SK-N-SH treated with all-trans-retinoic acid at 6 μM for 48 hours (cell line): ENCODE measurements at regions not wholly inside any gene's neighbourhood (a gene's known extent, or its start where the extent isn't known, plus 50 kb on each side); places are given as distances from the start of the nearest gene placed in this dataset.

Source experiments
- ATAC-seq: fragments of 200-7000 bp; cut with Tn5 transposase; 3 replicates; pipeline ENCODE4 v1.9.1; 2020; ENCODE audit warnings: mild to moderate bottlenecking, moderate library complexity
- ARNTL ChIP-seq: fragments of 450-650 bp; formaldehyde crosslinking; IDR thresholded peaks from 2 replicates; pipeline ENCODE4 v1.5.0; 2020; ENCODE audit warnings: low read depth, mild to moderate bottlenecking, moderate library complexity, borderline replicate concordance
- BACH2 ChIP-seq: fragments of 250-450 bp; sonication (Bioruptor Pico); IDR thresholded peaks from 2 replicates; pipeline ENCODE4 v1.9.0; 2021; ENCODE audit warnings: mild to moderate bottlenecking, borderline replicate concordance
- CSDC2 ChIP-seq: fragments of 250-450 bp; sonication (Bioruptor Pico); IDR thresholded peaks from 2 replicates; pipeline ENCODE4 v1.5.0; 2020; ENCODE audit warnings: mild to moderate bottlenecking, moderate library complexity
- GLIS3 ChIP-seq: fragments of 250-450 bp; sonication (Bioruptor Pico); IDR thresholded peaks from 2 replicates; pipeline ENCODE4 v1.5.0; 2020; ENCODE audit warnings: mild to moderate bottlenecking, moderate library complexity
- ISL1 ChIP-seq: fragments of 250-450 bp; sonication (Bioruptor Pico); IDR thresholded peaks from 2 replicates; pipeline ENCODE4 v2.1.2; 2022; ENCODE audit warnings: mild to moderate bottlenecking, moderate library complexity
- OSR1 ChIP-seq: fragments of 250-450 bp; sonication (Bioruptor Pico); IDR thresholded peaks from 2 replicates; pipeline ENCODE4 v1.8.0; 2022; ENCODE audit warnings: moderate library complexity, mild to moderate bottlenecking, inconsistent platforms
- PPARA ChIP-seq: fragments of 250-450 bp; sonication (Bioruptor Pico); IDR thresholded peaks from 2 replicates; pipeline ENCODE4 v1.5.0; 2020; ENCODE audit warnings: mild to moderate bottlenecking, borderline replicate concordance
- RARB ChIP-seq: fragments of 250-450 bp; sonication (Bioruptor Pico); IDR thresholded peaks from 2 replicates; pipeline ENCODE4 v1.8.0; 2021; ENCODE audit warnings: mild to moderate bottlenecking, moderate library complexity
- SNAI2 ChIP-seq: fragments of 250-450 bp; sonication (Bioruptor Pico); IDR thresholded peaks from 2 replicates; pipeline ENCODE4 v1.5.0; 2020; ENCODE audit warnings: mild to moderate bottlenecking, moderate library complexity
- TCF4 ChIP-seq: fragments of 250-450 bp; sonication (Bioruptor Pico); IDR thresholded peaks from 2 replicates; pipeline ENCODE4 v1.8.0; 2021; ENCODE audit warnings: mild to moderate bottlenecking, moderate library complexity, borderline replicate concordance
- TOX ChIP-seq: fragments of 250-450 bp; sonication (Bioruptor Pico); IDR thresholded peaks from 2 replicates; pipeline ENCODE4 v1.8.0; 2021; ENCODE audit warnings: mild to moderate bottlenecking, moderate library complexity, borderline replicate concordance
- ZC3H10 ChIP-seq: fragments of 250-450 bp; sonication (Bioruptor Pico); IDR thresholded peaks from 2 replicates; pipeline ENCODE4 v1.5.1; 2021; ENCODE audit warnings: mild to moderate bottlenecking, moderate library complexity
- ZFP30 ChIP-seq: fragments of 450-650 bp; formaldehyde crosslinking; IDR thresholded peaks from 2 replicates; pipeline ENCODE4 v1.5.0; 2022; ENCODE audit warnings: mild to moderate bottlenecking, moderate library complexity
- ZNF565 ChIP-seq: fragments of 450-650 bp; formaldehyde crosslinking; conservative IDR thresholded peaks from 2 replicates; pipeline ENCODE4 v1.5.0; 2020; ENCODE audit warnings: low read depth, mild to moderate bottlenecking, moderate library complexity
- ZNF70 ChIP-seq: fragments of 450-650 bp; formaldehyde crosslinking; IDR thresholded peaks from 2 replicates; pipeline ENCODE4 v1.5.0; 2020; ENCODE audit warnings: mild to moderate bottlenecking, moderate library complexity
- ZNF8 ChIP-seq: fragments of 450-650 bp; formaldehyde crosslinking; IDR thresholded peaks from 2 replicates; pipeline ENCODE4 v1.5.0; 2020; ENCODE audit warnings: mild to moderate bottlenecking, moderate library complexity
- TF ChIP-seq, protein P1 (sequence below): fragments of 250-450 bp; sonication (Bioruptor Pico); IDR thresholded peaks from 2 replicates; pipeline ENCODE4 v1.5.1; 2020; ENCODE audit warnings: low read depth, mild to moderate bottlenecking, moderate library complexity
- TF ChIP-seq, protein P2 (sequence below): fragments of 250-450 bp; sonication (Bioruptor Pico); IDR thresholded peaks from 2 replicates; pipeline ENCODE4 v1.5.0; 2020; ENCODE audit warnings: mild to moderate bottlenecking, moderate library complexity
- TF ChIP-seq, protein P3 (sequence below): fragments of 250-450 bp; sonication (Bioruptor Pico); IDR thresholded peaks from 2 replicates; pipeline ENCODE4 v1.8.0; 2020; ENCODE audit warnings: mild to moderate bottlenecking, moderate library complexity, borderline replicate concordance
- TF ChIP-seq, protein P4 (sequence below): fragments of 250-450 bp; sonication (Bioruptor Pico); IDR thresholded peaks from 2 replicates; pipeline ENCODE4 v1.5.1; 2021; ENCODE audit warnings: mild to moderate bottlenecking, moderate library complexity
- TF ChIP-seq, protein P5 (sequence below): fragments of 250-450 bp; sonication (Bioruptor Pico); IDR thresholded peaks from 2 replicates; pipeline ENCODE4 v1.8.0; 2021; ENCODE audit warnings: low read depth, mild to moderate bottlenecking, moderate library complexity, borderline replicate concordance

DNA sequence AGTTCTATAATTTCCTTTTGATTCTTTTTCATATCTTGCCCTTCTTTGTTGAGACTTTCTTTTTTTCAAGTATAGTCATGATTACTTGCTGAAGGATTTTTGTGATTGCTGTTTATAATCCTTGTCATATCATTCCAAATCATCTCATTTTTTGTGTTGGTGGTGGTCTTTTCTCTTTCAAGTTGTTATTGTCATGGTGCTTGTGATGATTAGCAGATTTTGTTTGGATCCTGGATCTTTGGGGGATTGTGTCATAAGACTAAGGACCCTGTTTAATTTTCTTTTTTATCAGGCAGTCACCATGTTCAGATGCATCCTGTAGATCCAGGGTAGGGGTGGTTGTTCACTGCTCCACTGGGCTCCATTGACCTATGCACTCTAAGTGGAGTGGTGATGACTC is 254.4 kb upstream of the FOXF1 start:
- TF ChIP-seq ISL1 (no peak), ZNF70 (CRISPR knock-in tag) (no peak), ZNF565 (no peak), BACH2 (CRISPR knock-in tag) (no peak)
- TF ChIP-seq, protein P1, sequence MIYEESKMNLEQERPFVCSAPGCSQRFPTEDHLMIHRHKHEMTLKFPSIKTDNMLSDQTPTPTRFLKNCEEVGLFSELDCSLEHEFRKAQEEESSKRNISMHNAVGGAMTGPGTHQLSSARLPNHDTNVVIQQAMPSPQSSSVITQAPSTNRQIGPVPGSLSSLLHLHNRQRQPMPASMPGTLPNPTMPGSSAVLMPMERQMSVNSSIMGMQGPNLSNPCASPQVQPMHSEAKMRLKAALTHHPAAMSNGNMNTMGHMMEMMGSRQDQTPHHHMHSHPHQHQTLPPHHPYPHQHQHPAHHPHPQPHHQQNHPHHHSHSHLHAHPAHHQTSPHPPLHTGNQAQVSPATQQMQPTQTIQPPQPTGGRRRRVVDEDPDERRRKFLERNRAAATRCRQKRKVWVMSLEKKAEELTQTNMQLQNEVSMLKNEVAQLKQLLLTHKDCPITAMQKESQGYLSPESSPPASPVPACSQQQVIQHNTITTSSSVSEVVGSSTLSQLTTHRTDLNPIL (CRISPR knock-in tag), result no peak
- TF ChIP-seq, protein P2, sequence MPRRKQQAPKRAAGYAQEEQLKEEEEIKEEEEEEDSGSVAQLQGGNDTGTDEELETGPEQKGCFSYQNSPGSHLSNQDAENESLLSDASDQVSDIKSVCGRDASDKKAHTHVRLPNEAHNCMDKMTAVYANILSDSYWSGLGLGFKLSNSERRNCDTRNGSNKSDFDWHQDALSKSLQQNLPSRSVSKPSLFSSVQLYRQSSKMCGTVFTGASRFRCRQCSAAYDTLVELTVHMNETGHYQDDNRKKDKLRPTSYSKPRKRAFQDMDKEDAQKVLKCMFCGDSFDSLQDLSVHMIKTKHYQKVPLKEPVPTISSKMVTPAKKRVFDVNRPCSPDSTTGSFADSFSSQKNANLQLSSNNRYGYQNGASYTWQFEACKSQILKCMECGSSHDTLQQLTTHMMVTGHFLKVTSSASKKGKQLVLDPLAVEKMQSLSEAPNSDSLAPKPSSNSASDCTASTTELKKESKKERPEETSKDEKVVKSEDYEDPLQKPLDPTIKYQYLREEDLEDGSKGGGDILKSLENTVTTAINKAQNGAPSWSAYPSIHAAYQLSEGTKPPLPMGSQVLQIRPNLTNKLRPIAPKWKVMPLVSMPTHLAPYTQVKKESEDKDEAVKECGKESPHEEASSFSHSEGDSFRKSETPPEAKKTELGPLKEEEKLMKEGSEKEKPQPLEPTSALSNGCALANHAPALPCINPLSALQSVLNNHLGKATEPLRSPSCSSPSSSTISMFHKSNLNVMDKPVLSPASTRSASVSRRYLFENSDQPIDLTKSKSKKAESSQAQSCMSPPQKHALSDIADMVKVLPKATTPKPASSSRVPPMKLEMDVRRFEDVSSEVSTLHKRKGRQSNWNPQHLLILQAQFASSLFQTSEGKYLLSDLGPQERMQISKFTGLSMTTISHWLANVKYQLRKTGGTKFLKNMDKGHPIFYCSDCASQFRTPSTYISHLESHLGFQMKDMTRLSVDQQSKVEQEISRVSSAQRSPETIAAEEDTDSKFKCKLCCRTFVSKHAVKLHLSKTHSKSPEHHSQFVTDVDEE (CRISPR knock-in tag), result no peak
- no peak for ATAC-seq

DNA sequence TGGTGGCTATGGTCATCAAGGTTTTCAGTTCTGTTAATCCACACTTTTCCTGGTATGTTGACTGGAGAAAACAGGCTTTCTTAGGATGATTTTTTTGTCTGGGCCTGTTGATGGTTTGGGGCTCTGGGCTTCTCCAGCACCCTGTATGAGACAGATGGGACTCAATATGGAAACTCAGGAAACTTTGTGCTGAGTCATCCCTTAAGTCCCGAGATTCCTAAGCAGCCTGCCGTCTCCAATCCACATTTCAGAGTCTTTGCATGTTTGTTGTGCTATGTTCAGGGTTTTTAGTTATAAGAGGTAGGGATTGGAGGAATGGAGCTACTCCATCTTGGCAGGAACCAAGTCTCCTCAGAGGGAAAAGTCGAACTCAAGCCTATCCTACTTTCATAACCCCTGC is 253.3 kb upstream of the FOXF1 start:
- TF ChIP-seq, protein P3, sequence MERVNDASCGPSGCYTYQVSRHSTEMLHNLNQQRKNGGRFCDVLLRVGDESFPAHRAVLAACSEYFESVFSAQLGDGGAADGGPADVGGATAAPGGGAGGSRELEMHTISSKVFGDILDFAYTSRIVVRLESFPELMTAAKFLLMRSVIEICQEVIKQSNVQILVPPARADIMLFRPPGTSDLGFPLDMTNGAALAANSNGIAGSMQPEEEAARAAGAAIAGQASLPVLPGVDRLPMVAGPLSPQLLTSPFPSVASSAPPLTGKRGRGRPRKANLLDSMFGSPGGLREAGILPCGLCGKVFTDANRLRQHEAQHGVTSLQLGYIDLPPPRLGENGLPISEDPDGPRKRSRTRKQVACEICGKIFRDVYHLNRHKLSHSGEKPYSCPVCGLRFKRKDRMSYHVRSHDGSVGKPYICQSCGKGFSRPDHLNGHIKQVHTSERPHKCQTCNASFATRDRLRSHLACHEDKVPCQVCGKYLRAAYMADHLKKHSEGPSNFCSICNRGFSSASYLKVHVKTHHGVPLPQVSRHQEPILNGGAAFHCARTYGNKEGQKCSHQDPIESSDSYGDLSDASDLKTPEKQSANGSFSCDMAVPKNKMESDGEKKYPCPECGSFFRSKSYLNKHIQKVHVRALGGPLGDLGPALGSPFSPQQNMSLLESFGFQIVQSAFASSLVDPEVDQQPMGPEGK (CRISPR knock-in tag), result no peak
- TF ChIP-seq, protein P4, sequence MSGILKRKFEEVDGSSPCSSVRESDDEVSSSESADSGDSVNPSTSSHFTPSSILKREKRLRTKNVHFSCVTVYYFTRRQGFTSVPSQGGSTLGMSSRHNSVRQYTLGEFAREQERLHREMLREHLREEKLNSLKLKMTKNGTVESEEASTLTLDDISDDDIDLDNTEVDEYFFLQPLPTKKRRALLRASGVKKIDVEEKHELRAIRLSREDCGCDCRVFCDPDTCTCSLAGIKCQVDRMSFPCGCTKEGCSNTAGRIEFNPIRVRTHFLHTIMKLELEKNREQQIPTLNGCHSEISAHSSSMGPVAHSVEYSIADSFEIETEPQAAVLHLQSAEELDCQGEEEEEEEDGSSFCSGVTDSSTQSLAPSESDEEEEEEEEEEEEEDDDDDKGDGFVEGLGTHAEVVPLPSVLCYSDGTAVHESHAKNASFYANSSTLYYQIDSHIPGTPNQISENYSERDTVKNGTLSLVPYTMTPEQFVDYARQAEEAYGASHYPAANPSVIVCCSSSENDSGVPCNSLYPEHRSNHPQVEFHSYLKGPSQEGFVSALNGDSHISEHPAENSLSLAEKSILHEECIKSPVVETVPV (CRISPR knock-in tag), result no peak
- no peak for TF ChIP-seq ARNTL (CRISPR knock-in tag)
- TF ChIP-seq ZNF70 (CRISPR knock-in tag), result no peak
- no peak for TF ChIP-seq ZNF565
- TF ChIP-seq ISL1, result no peak
- TF ChIP-seq ZFP30 (CRISPR knock-in tag), result no peak
- no peak for TF ChIP-seq GLIS3 (CRISPR knock-in tag)
- TF ChIP-seq SNAI2 (CRISPR knock-in tag), result no peak
- no peak for TF ChIP-seq TOX (CRISPR knock-in tag)
- no peak for TF ChIP-seq OSR1 (CRISPR knock-in tag)
- TF ChIP-seq ZNF8 (CRISPR knock-in tag), result no peak
- TF ChIP-seq BACH2 (CRISPR knock-in tag), result no peak
- TF ChIP-seq TCF4 (CRISPR knock-in tag), result no peak
- TF ChIP-seq PPARA (CRISPR knock-in tag), result no peak
- no peak for TF ChIP-seq RARB (CRISPR knock-in tag)
- TF ChIP-seq, all 23 proteins: peak for 0
- no peak for ATAC-seq

DNA sequence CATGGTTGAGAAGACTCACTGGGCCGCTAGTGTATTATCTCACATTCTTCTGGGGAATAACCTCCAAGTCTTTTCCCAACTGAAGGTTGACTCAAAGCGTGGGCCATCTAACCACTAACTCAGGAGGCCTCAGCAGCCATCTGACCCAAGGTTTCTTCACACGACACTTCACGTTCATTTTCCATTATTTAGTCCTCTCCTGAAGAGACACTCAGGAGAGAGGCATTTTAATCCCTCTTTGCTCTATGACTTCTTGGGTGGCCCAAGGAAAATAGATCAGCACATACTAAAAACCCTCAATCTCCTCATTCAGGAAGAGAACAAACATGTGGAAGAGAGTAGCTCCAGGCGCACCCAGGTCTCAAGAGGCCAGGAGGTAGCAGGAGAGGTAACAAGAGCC is 252.8 kb upstream of the FOXF1 start:
- TF ChIP-seq CSDC2 (CRISPR knock-in tag) (no peak), ZNF8 (CRISPR knock-in tag) (no peak), ZNF70 (CRISPR knock-in tag) (no peak), ZNF565 (no peak), TCF4 (CRISPR knock-in tag) (no peak), SNAI2 (CRISPR knock-in tag) (no peak), ARNTL (CRISPR knock-in tag) (no peak), ZC3H10 (no peak), TOX (CRISPR knock-in tag) (no peak)
- TF ChIP-seq, protein P5, sequence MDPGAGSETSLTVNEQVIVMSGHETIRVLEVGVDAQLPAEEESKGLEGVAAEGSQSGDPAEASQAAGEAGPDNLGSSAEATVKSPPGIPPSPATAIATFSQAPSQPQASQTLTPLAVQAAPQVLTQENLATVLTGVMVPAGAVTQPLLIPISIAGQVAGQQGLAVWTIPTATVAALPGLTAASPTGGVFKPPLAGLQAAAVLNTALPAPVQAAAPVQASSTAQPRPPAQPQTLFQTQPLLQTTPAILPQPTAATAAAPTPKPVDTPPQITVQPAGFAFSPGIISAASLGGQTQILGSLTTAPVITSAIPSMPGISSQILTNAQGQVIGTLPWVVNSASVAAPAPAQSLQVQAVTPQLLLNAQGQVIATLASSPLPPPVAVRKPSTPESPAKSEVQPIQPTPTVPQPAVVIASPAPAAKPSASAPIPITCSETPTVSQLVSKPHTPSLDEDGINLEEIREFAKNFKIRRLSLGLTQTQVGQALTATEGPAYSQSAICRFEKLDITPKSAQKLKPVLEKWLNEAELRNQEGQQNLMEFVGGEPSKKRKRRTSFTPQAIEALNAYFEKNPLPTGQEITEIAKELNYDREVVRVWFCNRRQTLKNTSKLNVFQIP (CRISPR knock-in tag), result no peak
- TF ChIP-seq, protein P3 (CRISPR knock-in tag), result no peak
- TF ChIP-seq, protein P1 (CRISPR knock-in tag), result no peak
- no peak for ATAC-seq
